Spleen (tissue), 11 donors: ENCODE measurements at regions not wholly inside any gene's neighbourhood (a gene's known extent, or its start where the extent isn't known, plus 50 kb on each side); places are given as distances from the start of the nearest gene placed in this dataset.
A peak's percentile ranks its signal among the peaks of the same experiment; 100 is the strongest.

Experiments used
- DNase-seq: peaks from one replicate; pipeline ENCODE4 v3.0.0-alpha.2; 2020
- H3K27ac ChIP-seq, 8 donors: fragments of 200-600 bp; sonication (generic) in 7 of 8; 1 replicate in 4 of 8; 2 replicates in 4 of 8; pipeline versions ENCODE4 v1.5.0 to v1.8.0; 2016 to 2021; ENCODE audit warnings: inconsistent platforms in 4 of 8, mild to moderate bottlenecking in 4 of 8, moderate library complexity in 1 of 8
- H3K27me3 ChIP-seq, 7 donors: fragments of 200-600 bp; sonication (generic) in 6 of 7; replicated peaks in 1 of 7; 1 replicate in 4 of 7; 2 replicates in 3 of 7; pipeline versions ENCODE4 v1.5.0 to v1.8.0; 2016 to 2021; ENCODE audit warnings: inconsistent platforms in 3 of 7, mild to moderate bottlenecking in 1 of 7
- H3K36me3 ChIP-seq, 6 donors: fragments of 200-600 bp; sonication (generic) in 5 of 6; 1 replicate in 4 of 6; 2 replicates in 2 of 6; pipeline versions ENCODE4 v1.5.0 to v1.8.0; 2016 to 2021; ENCODE audit warnings: inconsistent platforms in 2 of 6
- H3K4me1 ChIP-seq, 6 donors: fragments of 200-600 bp; sonication (generic) in 5 of 6; 1 replicate in 3 of 6; 2 replicates in 3 of 6; pipeline versions ENCODE4 v1.5.0 to v1.8.0; 2016 to 2021; ENCODE audit warnings: inconsistent platforms in 3 of 6
- H3K4me3 ChIP-seq, 8 donors: fragments of 200-600 bp; sonication (generic) in 7 of 8; 1 replicate in 4 of 8; 2 replicates in 4 of 8; pipeline versions ENCODE4 v1.5.0 to v1.8.0; 2016 to 2021; ENCODE audit warnings: inconsistent platforms in 4 of 8, mild to moderate bottlenecking in 4 of 8, moderate library complexity in 2 of 8
- H3K9me3 ChIP-seq, 8 donors: fragments of 200-600 bp; sonication (generic) in 7 of 8; 1 replicate in 4 of 8; 2 replicates in 4 of 8; pipeline versions ENCODE4 v1.5.0 to v1.8.0; 2016 to 2021; ENCODE audit warnings: inconsistent platforms in 4 of 8
- CTCF ChIP-seq, 11 experiments: fragments of 200-600 bp in 7 of 11; fragments of 450-650 bp in 4 of 11; sonication (generic) in 4 of 11; IDR thresholded peaks in 8 of 11; conservative IDR thresholded peaks in 3 of 11; 1 replicate in 7 of 11; 2 replicates in 4 of 11; pipeline versions ENCODE4 v1.4.0 to v1.8.0; 2016 to 2021; ENCODE audit warnings: antibody characterized with exemption in 11 of 11, inconsistent platforms in 4 of 11, mild to moderate bottlenecking in 1 of 11
- POLR2A ChIP-seq, 3 donors: fragments of 450-650 bp; IDR thresholded peaks; one replicate each; pipeline ENCODE4 v1.5.1; 2017; ENCODE audit warnings: antibody characterized with exemption in 3 of 3, mild to moderate bottlenecking in 1 of 3
- POLR2AphosphoS5 ChIP-seq, 3 donors: sonication (generic); formaldehyde crosslinking; IDR thresholded peaks; one replicate each; pipeline ENCODE4 v1.5.1; 2017; ENCODE audit warnings: antibody characterized with exemption in 3 of 3
- WGBS, 5 donors: extraction: QIAGEN DNeasy Blood & Tissue Kit in 3 of 5; methylation state at CpG; one replicate each; pipeline versions ENCODE4 v1.1.5 to v1.1.7; 2013 to 2018; 5-methylcytosine and 5-hydroxymethylcytosine counted together
- intact Hi-C: fragments of 100-400 bp; cut with DNase I; formaldehyde crosslinking; loops from one replicate; pipeline ENCODE4 v1.15.0; 2023; ENCODE audit warnings: low total_unique reads
- donor health status: healthy with polysubstance abuse.
- donor health status: DM: no; HTN: no; CAD: no; lungs with moderate emphysema.
- donor health status: DM: no; HTN: no; CAD: no.
- donor health status: Bipolar disorder and iron deficiency.
- donor health status: healthy.
- donor health status: DM: no; HTN: no; CAD: no.
- donor health status: DM: yes; HTN: yes; CAD: no.

- WGBS, 5 donors: 86 to 92% (median 90%) methylated on average over 7 to 12 of the region's 12 CpGs
- Histone ChIP-seq H3K27ac (no peak overlapping the region), H3K27me3 (no peaks in the 10 kb centered on the region), H3K4me1 (no peaks in the 10 kb centered on the region), H3K9me3 (peaks cover 0 to 27% (median 14%) of the 10 kb centered on the region in 8 donors), H3K4me3 (no peak overlapping the region), H3K36me3 (no peaks in the 10 kb centered on the region)
- DNase-seq: peak; percentile 73
- intact Hi-C loops: no loop called here
- TF ChIP-seq CTCF (IDR thresholded peaks at IDR 0.05 in 8 of 11, conservative IDR thresholded peaks at IDR 0.05 in 3 of 11): no peak
- TF ChIP-seq POLR2A (IDR thresholded peaks at IDR 0.05): no peak
- TF ChIP-seq POLR2AphosphoS5 (IDR thresholded peaks at IDR 0.05): no peak
These were observed 116.6 kb downstream of the GLI2 start for GRCh38 chr2:120852200-120852815.

DNA sequence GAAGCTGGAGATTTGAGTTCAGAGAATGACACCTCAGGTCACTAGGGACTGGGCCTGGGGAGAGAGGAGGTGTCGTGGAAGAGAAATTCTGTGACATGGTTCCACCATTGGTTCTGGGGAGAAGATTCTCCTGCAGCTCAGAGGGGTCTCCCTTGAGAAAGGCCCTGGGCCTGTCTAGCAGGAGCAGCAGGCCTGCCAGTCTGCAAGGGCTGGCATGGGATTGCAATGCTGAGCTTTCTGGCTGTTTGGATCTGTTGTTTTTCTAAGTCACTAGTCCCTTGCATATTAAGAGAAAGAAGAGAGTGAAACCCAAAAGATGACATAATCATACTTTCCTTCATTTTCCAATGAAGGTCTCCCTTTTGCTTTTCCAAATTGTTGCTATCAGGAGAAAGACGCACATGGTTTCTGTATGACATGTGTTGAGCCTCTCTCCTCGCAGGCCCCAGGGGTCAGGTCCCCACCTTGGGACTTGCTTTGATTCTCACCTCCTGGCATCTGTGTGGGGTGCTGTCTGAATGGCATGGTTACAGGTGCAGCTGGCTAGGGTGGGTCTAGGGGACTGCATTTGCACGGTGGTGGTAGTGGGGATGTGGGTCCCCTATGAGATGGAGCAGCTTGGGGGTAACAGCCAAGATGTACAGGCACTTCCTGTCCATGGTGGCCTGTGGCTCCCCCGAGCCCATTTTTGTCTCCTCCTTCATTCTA is 117.8 kb downstream of the GLI2 start:
- Histone ChIP-seq H3K4me3 (no peak overlapping the region), H3K36me3 (no peaks in the 10 kb centered on the region), H3K27ac (no peak overlapping the region), H3K9me3 (peaks cover 0 to 22% (median 14%) of the 10 kb centered on the region in 8 donors), H3K27me3 (no peaks in the 10 kb centered on the region), H3K4me1 (no peaks in the 10 kb centered on the region)
- DNase-seq: peak; percentile 41
- TF ChIP-seq CTCF (IDR thresholded peaks at IDR 0.05 in 8 of 11, conservative IDR thresholded peaks at IDR 0.05 in 3 of 11): no peak
- TF ChIP-seq POLR2A (IDR thresholded peaks at IDR 0.05): no peak
- TF ChIP-seq POLR2AphosphoS5 (IDR thresholded peaks at IDR 0.05): no peak
- 72 to 90% (median 80%) methylated on average over 5 of the region's 5 CpGs for WGBS, 5 donors
- intact Hi-C loops: no loop called here

DNA sequence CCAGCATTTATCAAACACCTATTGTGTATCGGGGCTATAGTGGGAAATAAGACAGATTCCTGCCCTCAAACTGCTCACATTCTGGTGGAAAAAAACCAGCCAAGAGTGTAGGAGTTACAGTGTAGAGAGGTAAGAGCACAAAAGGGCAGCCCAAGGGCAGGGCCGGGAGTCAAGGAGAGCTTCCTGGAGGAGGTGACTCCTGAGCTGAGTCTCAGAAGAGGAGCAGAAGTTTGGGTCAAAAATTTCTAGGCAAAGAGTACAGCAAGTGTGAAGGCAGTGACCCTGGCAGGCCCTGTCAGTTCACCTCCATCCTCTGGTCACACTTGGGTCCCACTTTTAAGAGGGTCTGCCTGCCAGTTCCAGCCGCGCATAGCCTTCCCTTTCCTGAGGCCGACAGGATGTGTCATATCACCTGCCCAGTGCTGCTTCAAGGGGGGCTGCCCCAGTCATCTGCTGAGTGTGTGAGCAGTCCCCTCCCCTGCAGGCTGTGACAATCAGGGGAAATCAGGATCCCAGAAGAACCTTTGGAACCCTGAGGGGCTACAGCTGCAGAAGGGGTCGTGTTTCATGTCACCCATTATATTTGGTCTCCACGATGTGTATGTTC is 118.4 kb downstream of the GLI2 start:
- DNase-seq: peak; percentile 63
- Histone ChIP-seq H3K9me3 (peaks cover 0 to 16% (median 12%) of the 10 kb centered on the region in 8 donors), H3K4me3 (no peak overlapping the region), H3K27me3 (no peaks in the 10 kb centered on the region), H3K36me3 (no peaks in the 10 kb centered on the region), H3K4me1 (no peaks in the 10 kb centered on the region), H3K27ac (no peak overlapping the region)
- 55 to 69% (median 66%) methylated on average over 7 of the region's 7 CpGs for WGBS, 5 donors
- intact Hi-C loops: no loop called here
- no peak for TF ChIP-seq POLR2AphosphoS5 (IDR thresholded peaks at IDR 0.05)
- no peak for TF ChIP-seq POLR2A (IDR thresholded peaks at IDR 0.05)
- no peak for TF ChIP-seq CTCF (IDR thresholded peaks at IDR 0.05 in 8 of 11, conservative IDR thresholded peaks at IDR 0.05 in 3 of 11)
